PC-9 (cell line): ENCODE measurements at regions not wholly inside any gene's neighbourhood (a gene's known extent, or its start where the extent isn't known, plus 50 kb on each side); places are given as distances from the start of the nearest gene placed in this dataset.

ENCODE experiments used
- EZH2 ChIP-seq: fragments of 200-600 bp; sonication (generic); IDR thresholded peaks from 2 replicates; pipeline ENCODE4 v1.8.0; 2017; ENCODE audit warnings: antibody characterized with exemption, low read depth
- TF ChIP-seq, protein P1 (sequence below): fragments of 200-600 bp; sonication (generic); conservative IDR thresholded peaks from 2 replicates; pipeline ENCODE4 v1.6.1; 2017; ENCODE audit warnings: mixed run types, antibody characterized with exemption, mild to moderate bottlenecking, moderate library complexity

DNA sequence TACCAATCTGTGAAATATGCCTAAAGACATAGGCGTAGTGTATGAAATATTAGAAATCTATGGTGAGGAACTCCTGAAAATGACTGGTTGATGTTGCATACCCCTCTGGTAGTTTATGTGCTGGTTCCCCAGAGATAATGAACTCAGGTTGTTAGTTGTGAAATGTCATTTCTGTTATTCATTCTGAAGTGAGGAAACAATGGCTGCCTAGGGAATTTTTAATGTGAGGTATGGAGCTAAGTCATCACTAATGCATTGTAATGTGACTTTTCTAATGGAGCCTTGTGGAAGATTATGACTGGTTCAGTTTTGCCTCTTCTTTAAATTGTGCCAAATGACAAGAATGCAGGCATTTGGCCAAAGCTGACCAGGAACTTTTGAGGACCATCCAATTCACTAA is 61.6 kb upstream of the RAB27B start:
- TF ChIP-seq, protein P1, sequence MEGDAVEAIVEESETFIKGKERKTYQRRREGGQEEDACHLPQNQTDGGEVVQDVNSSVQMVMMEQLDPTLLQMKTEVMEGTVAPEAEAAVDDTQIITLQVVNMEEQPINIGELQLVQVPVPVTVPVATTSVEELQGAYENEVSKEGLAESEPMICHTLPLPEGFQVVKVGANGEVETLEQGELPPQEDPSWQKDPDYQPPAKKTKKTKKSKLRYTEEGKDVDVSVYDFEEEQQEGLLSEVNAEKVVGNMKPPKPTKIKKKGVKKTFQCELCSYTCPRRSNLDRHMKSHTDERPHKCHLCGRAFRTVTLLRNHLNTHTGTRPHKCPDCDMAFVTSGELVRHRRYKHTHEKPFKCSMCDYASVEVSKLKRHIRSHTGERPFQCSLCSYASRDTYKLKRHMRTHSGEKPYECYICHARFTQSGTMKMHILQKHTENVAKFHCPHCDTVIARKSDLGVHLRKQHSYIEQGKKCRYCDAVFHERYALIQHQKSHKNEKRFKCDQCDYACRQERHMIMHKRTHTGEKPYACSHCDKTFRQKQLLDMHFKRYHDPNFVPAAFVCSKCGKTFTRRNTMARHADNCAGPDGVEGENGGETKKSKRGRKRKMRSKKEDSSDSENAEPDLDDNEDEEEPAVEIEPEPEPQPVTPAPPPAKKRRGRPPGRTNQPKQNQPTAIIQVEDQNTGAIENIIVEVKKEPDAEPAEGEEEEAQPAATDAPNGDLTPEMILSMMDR: no peak
- no peak for TF ChIP-seq EZH2
